Stimulated activated CD8-positive, alpha-beta memory T cell treated with anti-CD3 and anti-CD28 coated beads, Interleukin-7, amount 100 ng/mL, for 24 hours (primary cell): ENCODE measurements at regions not wholly inside any gene's neighbourhood (a gene's known extent, or its start where the extent isn't known, plus 50 kb on each side); places are given as distances from the start of the nearest gene placed in this dataset.

ENCODE experiments used
- DNase-seq: peaks from one replicate; pipeline ENCODE4 v3.0.0-alpha.2; 2020; ENCODE audit warnings: low read depth

- DNase-seq = no peak
These were observed 224.4 kb upstream of the GALNT17 start for GRCh38 chr7:70907259-70908247.

DNA sequence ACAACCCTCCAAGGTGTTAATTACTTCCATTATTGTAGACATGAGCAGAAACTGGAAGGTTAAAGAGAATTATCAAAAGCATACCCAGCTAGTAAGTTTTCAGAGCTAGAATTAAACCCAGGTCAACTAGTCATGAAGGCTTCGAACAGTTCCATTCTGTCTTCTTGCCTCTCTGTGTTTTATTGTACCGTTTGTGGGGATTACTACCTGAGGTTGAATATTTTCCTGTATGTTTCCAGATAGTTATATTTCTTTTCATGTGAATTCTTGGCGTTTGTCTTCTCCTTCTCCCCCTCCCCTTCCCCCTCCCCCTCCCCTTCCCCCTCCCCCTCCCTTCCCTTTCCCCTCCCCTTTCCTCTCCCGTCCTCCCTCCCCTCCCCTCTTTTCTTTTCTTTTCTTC is 218.0 kb upstream of the GALNT17 start:
- no peak for DNase-seq

- no peak for DNase-seq
These were observed 216.9 kb upstream of the GALNT17 start for GRCh38 chr7:70915067-70915466.

- DNase-seq = no peak
These were observed 212.4 kb upstream of the GALNT17 start for GRCh38 chr7:70919481-70920073.

DNA sequence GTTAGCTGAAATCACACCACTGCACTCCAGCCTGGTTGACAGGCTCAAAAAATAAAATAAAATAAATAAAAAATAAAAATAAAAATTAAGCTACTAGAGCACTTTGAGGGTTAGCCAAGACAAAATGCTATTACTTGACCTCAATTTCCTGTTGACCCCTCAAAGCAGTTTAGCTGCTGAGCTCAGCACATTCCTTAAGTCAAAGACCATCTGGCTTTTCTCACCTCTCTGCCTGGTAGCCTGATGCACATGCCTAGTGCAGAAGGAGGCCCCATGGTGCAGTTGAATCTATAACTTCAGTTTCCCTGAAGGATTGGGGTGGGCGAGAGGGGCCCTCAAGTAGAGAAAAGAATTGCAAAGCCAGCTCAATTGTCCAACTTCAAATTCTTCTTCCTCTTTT is 211.1 kb upstream of the GALNT17 start:
- no peak for DNase-seq

- DNase-seq = no peak
These were observed 208.6 kb upstream of the GALNT17 start for GRCh38 chr7:70923181-70923845.

- no peak for DNase-seq
These were observed 206.4 kb upstream of the GALNT17 start for GRCh38 chr7:70925411-70926115.

DNA sequence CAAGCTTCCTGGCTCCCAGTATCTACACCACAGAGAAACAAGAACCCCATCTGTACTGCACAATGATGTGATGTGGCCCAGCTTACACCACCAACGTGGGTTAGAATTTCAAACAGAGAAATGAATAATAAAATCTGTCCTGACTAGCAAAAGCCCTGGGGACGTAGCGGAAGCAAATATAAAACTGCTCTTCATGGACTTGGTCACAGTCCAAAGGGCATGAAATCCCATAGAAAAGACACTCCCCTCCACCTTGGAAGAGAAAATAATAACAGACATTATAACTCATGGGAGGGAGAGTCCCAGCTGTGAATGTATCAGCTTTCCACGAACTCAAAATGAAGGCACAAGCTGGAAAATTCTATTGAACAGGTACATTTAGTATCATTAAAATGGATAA is 205.3 kb upstream of the GALNT17 start:
- DNase-seq = no peak

- DNase-seq = no peak
These were observed 196.6 kb upstream of the GALNT17 start for GRCh38 chr7:70935311-70935710.

GRCh38 chr7:70935854-70936253 is 196.1 kb upstream of the GALNT17 start:
- DNase-seq = no peak

GRCh38 chr7:70937424-70937823 is 194.5 kb upstream of the GALNT17 start:
- DNase-seq = no peak

DNA sequence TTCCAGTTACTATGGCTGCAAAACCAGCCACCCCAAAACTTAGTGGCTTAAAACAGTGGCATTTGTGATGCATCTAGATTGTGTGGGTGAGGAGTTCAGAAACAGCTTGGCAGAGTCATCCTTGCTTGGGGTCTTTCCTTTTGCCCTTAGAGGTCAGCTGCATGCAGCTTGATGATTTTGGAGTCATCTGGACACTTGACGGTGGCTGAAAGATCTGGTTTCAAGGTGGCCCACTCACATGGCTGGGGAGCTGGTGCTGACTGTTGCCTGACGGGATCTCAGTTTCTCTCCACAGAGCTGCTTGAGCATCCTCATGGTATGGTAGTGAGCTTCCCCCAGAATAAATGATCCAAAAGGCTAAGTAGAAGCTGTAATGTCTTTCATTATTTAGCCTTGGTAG is 191.3 kb upstream of the GALNT17 start:
- DNase-seq = no peak

GRCh38 chr7:70942791-70943190 is 189.2 kb upstream of the GALNT17 start:
- DNase-seq = no peak

- DNase-seq = no peak
These were observed 187.4 kb upstream of the GALNT17 start for GRCh38 chr7:70944516-70944915.

DNA sequence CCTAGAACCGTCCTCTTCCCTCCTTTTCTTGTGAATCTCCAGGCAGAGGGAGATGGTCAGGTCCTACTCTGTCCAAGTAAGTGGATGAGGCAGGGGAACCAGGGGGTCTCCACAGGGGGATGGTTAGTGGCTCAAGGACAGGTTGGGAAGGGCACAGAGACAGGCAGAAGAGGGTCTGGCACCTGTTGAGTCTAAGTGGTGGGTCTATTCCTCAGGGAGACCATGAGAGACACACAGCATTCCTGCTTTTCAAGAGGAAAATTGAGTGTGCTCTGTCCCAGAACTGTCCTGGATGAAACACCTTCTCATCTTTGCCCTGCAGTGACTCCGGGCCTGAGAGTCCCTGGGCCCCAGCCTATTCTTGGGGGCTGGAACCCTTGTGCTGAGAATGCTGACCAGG is 184.8 kb upstream of the GALNT17 start:
- DNase-seq = no peak

DNA sequence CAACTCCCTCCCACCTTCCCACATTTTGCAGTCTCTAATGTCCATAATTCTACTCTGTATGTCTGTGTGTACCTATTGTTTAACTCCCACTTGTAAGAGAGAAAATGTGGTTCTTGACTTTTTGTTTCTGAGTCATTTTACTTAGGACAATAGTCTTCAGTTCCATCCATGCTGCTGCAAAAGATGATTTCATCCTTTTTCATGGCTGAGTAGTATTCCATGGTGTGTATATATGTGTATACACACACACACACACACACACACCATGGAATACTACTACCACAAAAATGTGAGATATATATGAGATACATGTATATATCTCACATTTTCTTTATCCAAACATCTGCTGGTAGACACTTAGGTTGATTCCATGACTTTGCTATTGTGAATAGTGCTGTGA is 182.1 kb upstream of the GALNT17 start:
- no peak for DNase-seq

GRCh38 chr7:70951271-70951962 is 180.5 kb upstream of the GALNT17 start:
- no peak for DNase-seq

GRCh38 chr7:70952311-70952710 is 179.6 kb upstream of the GALNT17 start:
- DNase-seq = no peak

DNA sequence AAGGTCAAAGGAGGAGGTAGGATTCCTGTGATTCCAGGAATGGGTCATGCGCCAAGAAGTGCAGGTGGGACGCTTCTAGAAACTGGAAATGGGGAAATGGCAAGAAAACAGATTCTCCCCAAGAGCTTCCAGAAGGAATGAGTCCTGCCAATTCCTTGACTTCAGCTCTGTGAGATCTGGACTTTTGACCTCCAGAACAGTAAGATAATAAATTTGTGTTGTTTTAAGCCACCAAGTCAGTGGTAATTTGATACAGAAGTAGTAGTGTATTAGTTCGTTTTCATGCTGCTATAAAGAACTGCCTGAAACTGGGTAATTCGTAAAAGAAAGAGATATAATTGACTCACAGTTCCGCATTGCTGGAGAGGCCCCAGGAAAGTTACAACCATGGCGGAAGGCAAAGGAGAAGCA is 178.6 kb upstream of the GALNT17 start:
- no peak for DNase-seq

GRCh38 chr7:70953796-70954195 is 178.1 kb upstream of the GALNT17 start:
- DNase-seq = no peak

DNA sequence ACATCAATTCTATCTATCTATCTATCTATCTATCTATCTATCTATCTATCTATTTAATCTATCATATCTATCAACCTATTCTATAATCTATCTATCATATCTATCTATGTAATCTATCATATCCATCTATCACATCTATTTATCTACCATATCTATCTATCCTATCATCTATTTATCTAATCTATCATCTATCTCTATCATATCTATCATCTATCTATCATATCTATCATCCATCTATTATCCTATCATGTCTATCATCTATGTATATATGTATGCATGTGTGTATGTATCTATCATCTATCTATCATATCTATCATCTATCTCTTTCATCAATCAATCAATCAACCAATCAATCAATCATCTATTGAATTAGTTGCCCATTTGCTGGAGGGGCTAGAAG is 159.3 kb upstream of the GALNT17 start:
- DNase-seq = no peak

GRCh38 chr7:70975754-70976153 is 156.2 kb upstream of the GALNT17 start:
- no peak for DNase-seq
